Subcutaneous abdominal adipose tissue (tissue), 5 donors: ENCODE measurements at regions not wholly inside any gene's neighbourhood (a gene's known extent, or its start where the extent isn't known, plus 50 kb on each side); places are given as distances from the start of the nearest gene placed in this dataset.

Experiments
- H3K27ac ChIP-seq: one replicate; pipeline ENCODE4 v1.7.0; 2013; ENCODE audit warnings: low read depth, mild to moderate bottlenecking, inconsistent platforms, low read length, moderate library complexity
- H3K27me3 ChIP-seq, 5 donors: one replicate each; pipeline ENCODE4 v1.7.0; 2013; ENCODE audit warnings: low read length in 5 of 5, inconsistent platforms in 1 of 5; ENCODE audit not compliant: control insufficient read depth in 5 of 5, insufficient read depth in 4 of 5
- H3K36me3 ChIP-seq, 5 donors: one replicate each; pipeline ENCODE4 v1.7.0; 2013; ENCODE audit warnings: low read length in 5 of 5; ENCODE audit not compliant: control insufficient read depth in 5 of 5, insufficient read depth in 5 of 5
- H3K4me1 ChIP-seq, 5 donors: one replicate each; pipeline ENCODE4 v1.7.0; 2013; ENCODE audit warnings: low read length in 5 of 5, mild to moderate bottlenecking in 3 of 5, moderate library complexity in 1 of 5; ENCODE audit not compliant: control insufficient read depth in 5 of 5, insufficient read depth in 5 of 5
- H3K4me3 ChIP-seq, 5 donors: one replicate each; pipeline ENCODE4 v1.7.0; 2013; ENCODE audit warnings: low read length in 5 of 5, low read depth in 1 of 5
- H3K9ac ChIP-seq, 5 donors: one replicate each; pipeline ENCODE4 v1.7.0; 2013; ENCODE audit warnings: low read length in 5 of 5, mild to moderate bottlenecking in 4 of 5, moderate library complexity in 3 of 5
- H3K9me3 ChIP-seq, 5 donors: one replicate each; pipeline ENCODE4 v1.7.0; 2013; ENCODE audit warnings: low read length in 5 of 5; ENCODE audit not compliant: control insufficient read depth in 5 of 5
- donor health status: healthy.
- donor health status: healthy.
- donor health status: healthy.
- donor health status: healthy.
- donor health status: healthy.

DNA sequence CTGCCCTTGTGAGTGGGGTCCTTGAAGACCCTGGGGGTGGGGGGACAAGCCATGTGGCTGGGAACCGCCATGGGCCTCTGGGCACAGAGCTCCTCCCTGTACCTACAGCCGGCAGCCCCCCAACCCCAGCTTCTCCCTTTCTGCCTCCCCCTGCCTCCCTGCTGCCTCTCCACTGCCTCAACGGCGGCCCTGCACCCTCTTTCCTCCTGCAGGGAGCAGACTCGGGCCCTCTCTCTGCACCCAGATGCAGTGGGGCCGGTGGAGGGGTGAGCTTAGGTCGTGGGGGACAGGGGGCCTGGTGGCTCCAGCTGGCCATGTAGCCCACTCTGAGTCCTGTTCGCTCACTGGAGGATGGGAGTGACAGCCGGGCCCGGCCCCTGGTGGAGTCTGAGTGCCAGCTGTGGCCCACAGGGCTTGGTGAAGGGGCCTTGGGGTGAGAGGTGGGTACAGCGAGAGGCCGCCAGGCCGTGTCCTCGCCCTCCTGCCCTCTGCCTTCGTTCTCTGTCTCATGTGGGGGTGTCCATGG, 139.3 kb upstream of the COL5A1 start:
- no peak overlapping the region for H3K9ac ChIP-seq
- H3K4me3 ChIP-seq = no peak overlapping the region
- peaks cover 0 to 16% (median 8%) of the 10 kb centered on the region in 5 donors for H3K4me1 ChIP-seq
- no peaks in the 10 kb centered on the region for H3K36me3 ChIP-seq
- no peak overlapping the region for H3K27ac ChIP-seq
- H3K27me3 ChIP-seq = peaks cover 4 to 28% (median 17%) of the 10 kb centered on the region in 5 donors
- H3K9me3 ChIP-seq = peaks cover 0 to 2% (median 0%) of the 10 kb centered on the region in 5 donors

- Histone ChIP-seq H3K9me3 (peaks cover 0 to 2% (median 0%) of the 10 kb centered on the region in 5 donors), H3K36me3 (no peaks in the 10 kb centered on the region), H3K4me1 (peaks cover 0 to 12% (median 8%) of the 10 kb centered on the region in 5 donors), H3K4me3 (no peak overlapping the region), H3K27ac (no peak overlapping the region), H3K27me3 (peaks cover 4 to 28% (median 17%) of the 10 kb centered on the region in 5 donors), H3K9ac (peak overlapping the region in 1 of 5 donors; percentile 11)
These were observed 138.8 kb upstream of the COL5A1 start for GRCh38 chr9:134502809-134503211.

DNA sequence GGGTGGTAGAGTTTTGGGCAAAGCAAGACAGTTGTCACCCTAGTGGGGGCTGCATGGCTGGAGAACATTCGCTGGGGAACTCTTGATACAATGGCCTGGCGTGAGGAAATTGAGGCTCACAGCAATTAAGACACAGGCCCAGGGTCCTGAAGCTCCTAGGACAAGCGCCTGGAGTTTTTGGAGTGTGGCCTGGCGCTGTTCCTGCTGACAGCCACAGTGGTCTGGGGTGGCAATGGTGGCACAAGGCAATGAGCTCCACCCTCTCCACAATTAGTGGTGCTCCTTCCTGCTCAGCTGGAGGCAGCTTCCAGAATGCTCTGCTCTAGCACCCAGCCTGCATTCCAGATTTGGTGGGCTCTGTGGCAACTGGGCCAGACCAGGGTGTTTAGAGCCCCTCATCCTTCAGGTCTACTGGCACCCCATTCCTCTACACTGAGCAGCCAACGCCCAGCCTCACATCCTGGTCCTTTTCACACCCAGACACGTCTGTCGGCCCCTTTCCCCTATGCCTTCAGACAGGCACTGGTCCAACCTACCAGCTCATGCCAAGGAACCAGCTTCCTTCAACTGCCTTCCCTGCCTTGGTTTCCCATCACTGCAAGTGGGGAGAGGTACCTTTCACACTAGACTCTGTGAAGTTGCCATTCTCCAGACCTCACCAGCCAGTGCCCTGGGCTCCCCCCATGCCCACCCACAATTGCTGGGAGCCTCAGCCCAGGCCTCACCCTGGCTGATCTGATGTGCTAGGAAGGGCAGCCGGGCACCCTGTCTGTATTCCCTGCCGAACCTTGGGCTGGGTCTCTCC, 138.1 kb upstream of the COL5A1 start:
- H3K9ac ChIP-seq = no peak overlapping the region
- peaks cover 4 to 28% (median 17%) of the 10 kb centered on the region in 5 donors for H3K27me3 ChIP-seq
- H3K27ac ChIP-seq = no peak overlapping the region

GRCh38 chr9:134504106-134504385, 137.6 kb upstream of the COL5A1 start:
- H3K27me3 ChIP-seq = peaks cover 4 to 28% (median 17%) of the 10 kb centered on the region in 5 donors
- no peaks in the 10 kb centered on the region for H3K36me3 ChIP-seq
- H3K27ac ChIP-seq = no peak overlapping the region
- H3K9ac ChIP-seq = no peak overlapping the region
- peaks cover 0 to 2% (median 0%) of the 10 kb centered on the region in 5 donors for H3K9me3 ChIP-seq
- no peak overlapping the region for H3K4me3 ChIP-seq
- peaks cover 0 to 12% (median 8%) of the 10 kb centered on the region in 5 donors for H3K4me1 ChIP-seq

More for the DNA sequence above, 138.1 kb upstream of the COL5A1 start:
- Histone ChIP-seq H3K4me3 (no peak overlapping the region), H3K36me3 (no peaks in the 10 kb centered on the region), H3K4me1 (peaks cover 0 to 12% (median 8%) of the 10 kb centered on the region in 5 donors), H3K9me3 (peaks cover 0 to 2% (median 0%) of the 10 kb centered on the region in 5 donors)

GRCh38 chr9:134505032-134505431, 136.6 kb upstream of the COL5A1 start:
- peaks cover 0 to 12% (median 8%) of the 10 kb centered on the region in 5 donors for H3K4me1 ChIP-seq
- H3K27ac ChIP-seq = no peak overlapping the region
- H3K9me3 ChIP-seq = peaks cover 0 to 2% (median 0%) of the 10 kb centered on the region in 5 donors
- H3K9ac ChIP-seq = no peak overlapping the region
- no peaks in the 10 kb centered on the region for H3K36me3 ChIP-seq
- peaks cover 4 to 28% (median 17%) of the 10 kb centered on the region in 5 donors for H3K27me3 ChIP-seq
- H3K4me3 ChIP-seq = no peak overlapping the region

DNA sequence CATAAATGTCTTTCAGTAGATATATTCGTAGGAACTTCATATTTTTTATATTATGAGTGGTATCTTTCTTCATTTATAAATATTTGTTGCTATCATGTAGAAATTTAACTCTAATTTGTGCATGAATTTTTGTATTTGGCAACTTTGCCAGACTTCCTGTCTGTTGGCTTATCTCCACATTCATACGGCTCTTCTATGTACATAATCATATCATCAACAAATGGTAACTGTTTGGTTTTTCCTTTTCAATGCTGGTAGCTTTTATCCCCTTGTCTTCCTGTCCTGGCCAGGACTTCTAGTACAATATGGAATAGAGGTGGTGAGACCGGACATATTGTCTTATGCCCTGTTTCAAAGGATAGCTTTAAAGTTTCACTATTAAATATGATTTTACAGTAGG, 132.3 kb upstream of the COL5A1 start:
- Histone ChIP-seq H3K27me3 (no peaks in the 10 kb centered on the region), H3K36me3 (no peaks in the 10 kb centered on the region), H3K9me3 (peaks cover 0 to 3% (median 0%) of the 10 kb centered on the region in 5 donors), H3K27ac (no peak overlapping the region), H3K4me3 (no peak overlapping the region), H3K9ac (no peak overlapping the region), H3K4me1 (no peaks in the 10 kb centered on the region)

DNA sequence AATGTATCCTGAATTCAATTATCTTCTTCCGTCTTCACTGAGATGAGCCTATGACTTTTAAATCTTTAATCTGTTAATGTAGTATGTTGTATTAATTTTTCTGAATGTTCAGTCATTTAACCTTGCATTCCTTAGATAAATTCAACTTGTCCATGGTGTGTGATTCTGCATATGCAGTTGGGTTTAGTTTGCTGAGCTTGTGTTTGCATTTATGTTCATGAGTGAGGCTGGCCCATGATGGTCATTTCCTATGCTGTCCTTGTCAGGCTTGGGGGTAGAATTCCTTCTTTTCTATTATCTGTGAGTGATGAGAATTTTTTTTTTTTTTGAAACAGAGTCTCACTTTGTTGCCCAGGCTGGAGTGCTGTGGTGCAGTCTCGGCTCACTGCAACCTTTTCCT, 131.8 kb upstream of the COL5A1 start:
- no peaks in the 10 kb centered on the region for H3K36me3 ChIP-seq
- no peak overlapping the region for H3K9ac ChIP-seq
- peaks cover 0 to 3% (median 0%) of the 10 kb centered on the region in 5 donors for H3K9me3 ChIP-seq
- no peaks in the 10 kb centered on the region for H3K4me1 ChIP-seq
- H3K27me3 ChIP-seq = no peaks in the 10 kb centered on the region
- H3K4me3 ChIP-seq = no peak overlapping the region
- no peak overlapping the region for H3K27ac ChIP-seq

DNA sequence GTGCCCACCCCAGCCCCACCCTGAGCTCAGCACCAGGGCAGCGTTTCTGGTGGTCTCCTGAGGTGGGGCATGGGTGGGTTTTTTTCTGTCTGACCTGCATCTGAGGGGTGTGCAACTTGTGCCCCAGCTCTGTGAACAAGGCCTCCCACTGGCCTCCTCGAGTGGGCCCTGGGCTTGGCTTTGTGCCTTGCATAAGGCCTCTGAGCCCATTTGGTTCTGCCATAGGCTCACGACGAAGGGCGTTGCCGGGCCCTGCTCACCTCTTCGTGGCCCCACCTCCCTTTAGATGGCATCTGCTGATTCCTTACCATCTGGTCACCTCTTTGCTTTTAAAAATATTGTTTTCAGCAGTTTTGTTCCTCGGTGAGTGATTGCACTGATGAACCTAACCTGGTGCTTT, 127.1 kb upstream of the COL5A1 start:
- Histone ChIP-seq H3K4me3 (no peak overlapping the region), H3K9me3 (peaks cover 0 to 3% (median 0%) of the 10 kb centered on the region in 5 donors), H3K4me1 (peaks cover 0 to 12% (median 0%) of the 10 kb centered on the region in 5 donors), H3K27me3 (no peaks in the 10 kb centered on the region), H3K36me3 (no peaks in the 10 kb centered on the region), H3K9ac (no peak overlapping the region), H3K27ac (no peak overlapping the region)

DNA sequence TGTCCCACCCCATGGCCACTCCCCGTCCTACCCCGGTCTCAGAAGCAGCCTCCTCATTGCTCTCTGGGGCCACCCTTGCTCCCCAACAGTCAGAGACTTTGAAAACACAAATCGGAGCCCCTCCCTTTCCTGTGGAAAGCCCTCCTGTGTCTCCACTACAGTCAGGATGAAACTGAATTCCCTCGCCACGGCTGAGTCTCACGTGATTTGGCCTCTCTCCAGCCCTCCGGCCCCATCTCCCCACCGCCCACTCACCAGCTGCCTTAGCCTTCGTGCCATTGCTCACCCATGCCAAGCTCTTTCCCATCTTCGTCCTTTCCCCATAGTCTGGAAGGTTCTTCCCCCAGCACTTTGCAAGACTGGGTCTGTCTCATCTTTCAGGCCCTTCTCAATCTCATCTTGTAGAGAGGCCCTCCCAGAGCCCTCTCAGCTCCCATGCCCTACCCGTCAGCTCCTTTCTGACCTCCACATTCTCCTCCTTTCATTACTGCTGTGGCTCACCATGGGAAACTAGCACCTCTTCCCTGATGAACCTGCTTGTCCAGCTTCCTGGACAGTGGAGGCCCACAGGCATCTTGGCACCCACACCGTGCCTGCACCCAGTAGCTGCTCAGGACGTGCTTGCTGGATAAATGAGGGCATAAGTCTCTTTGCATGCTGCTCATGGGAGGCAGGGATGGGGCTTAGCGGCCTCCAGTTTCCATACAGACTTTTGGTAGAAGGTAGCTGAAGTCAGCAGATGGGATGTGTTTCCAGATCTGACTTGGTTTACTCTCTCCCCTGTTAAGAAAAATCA, 126.4 kb upstream of the COL5A1 start:
- Histone ChIP-seq H3K9ac (no peak overlapping the region), H3K27me3 (no peaks in the 10 kb centered on the region), H3K4me1 (peaks cover 0 to 12% (median 0%) of the 10 kb centered on the region in 5 donors), H3K36me3 (no peaks in the 10 kb centered on the region), H3K27ac (no peak overlapping the region), H3K9me3 (peaks cover 0 to 3% (median 0%) of the 10 kb centered on the region in 5 donors), H3K4me3 (no peak overlapping the region)

GRCh38 chr9:134516464-134516863, 125.1 kb upstream of the COL5A1 start:
- Histone ChIP-seq H3K4me3 (no peak overlapping the region), H3K27ac (no peak overlapping the region), H3K4me1 (peaks cover 0 to 12% (median 0%) of the 10 kb centered on the region in 5 donors), H3K27me3 (no peaks in the 10 kb centered on the region), H3K9me3 (peaks cover 0 to 10% (median 4%) of the 10 kb centered on the region in 5 donors), H3K36me3 (no peaks in the 10 kb centered on the region), H3K9ac (no peak overlapping the region)
